ENCODE measurements at regions not wholly inside any gene's neighbourhood (a gene's known extent, or its start where the extent isn't known, plus 50 kb on each side); places are given as distances from the start of the nearest gene placed in this dataset.
"Not testable (repeated sequence)": the region's sequence is repeated elsewhere in the genome, so short reads cannot be mapped to it uniquely, and the experiment has no call there.

- POLR2A ChIA-PET, result no interaction called here
- TF ChIP-seq EZH2phosphoT487 (IDR thresholded peaks at IDR 0.05; ENCODE audit: borderline replicate concordance, low read depth, low read length) (no peak), CTCF (conservative IDR thresholded peaks at IDR 0.05; ENCODE audit: low read length) (no peak)
- BruUV-seq (replicated peaks), result no TSS peak
Observed at GRCh38 chr13:31399690-31400089, 199.9 kb downstream of the B3GLCT start.

GRCh38 chr13:31403711-31404110 lies 203.9 kb downstream of the B3GLCT start:
- H3K4me1 ChIP-seq (ENCODE audit: insufficient read depth, low read length, poor library complexity, severe bottlenecking); BruUV-seq (replicated peaks); H3K4me2 ChIP-seq (ENCODE audit: low read length); intact Hi-C loops (cut with micrococcal nuclease; ENCODE audit: unreplicated experiment); DNase-seq (ENCODE audit: low spot score); H3K27ac ChIP-seq (ENCODE audit: low read depth, low read length, poor library complexity, severe bottlenecking); H4K20me1 ChIP-seq (ENCODE audit: insufficient read depth, low read length); H3K79me2 ChIP-seq (ENCODE audit: insufficient read depth, low read depth, low read length); H3K36me3 ChIP-seq (ENCODE audit: insufficient read depth, low read length); H2AFZ ChIP-seq (ENCODE audit: low read length); H3K9me2 ChIP-seq (ENCODE audit: insufficient read depth, low read length); H3K4me3 ChIP-seq (ENCODE audit: low read depth, low read length, poor library complexity, severe bottlenecking); CTCF ChIA-PET (ENCODE audit: unreplicated experiment): not testable (repeated sequence)
- H3K9me3 ChIP-seq (ENCODE audit: low read length), result peaks cover 27% of the 10 kb centered on the region; the same call in 1 of the 2 replicates
- POLR2A ChIA-PET, result interaction anchor here (0.6 kb wide), 1 partner anchor 1510 kb away, joined by 4 read pairs; no protein-coding TSS in a partner anchor

More at GRCh38 chr13:31399690-31400089, 199.9 kb downstream of the B3GLCT start:
- Histone ChIP-seq H3K79me2 (ENCODE audit: insufficient read depth, low read depth, low read length) (no peaks in the 10 kb centered on the region), H4K20me1 (ENCODE audit: insufficient read depth, low read length) (no peaks in the 10 kb centered on the region), H3K4me1 (ENCODE audit: insufficient read depth, low read length, poor library complexity, severe bottlenecking) (no peaks in the 10 kb centered on the region), H3K4me2 (ENCODE audit: low read length) (no peak overlapping the region), H3K27ac (ENCODE audit: low read depth, low read length, poor library complexity, severe bottlenecking) (no peak overlapping the region), H3K36me3 (ENCODE audit: insufficient read depth, low read length) (no peaks in the 10 kb centered on the region; the same call in 1 of the 2 replicates), H3K9me2 (ENCODE audit: insufficient read depth, low read length) (no peaks in the 10 kb centered on the region), H3K9me3 (ENCODE audit: low read length) (peaks cover 34% of the 10 kb centered on the region; the same call in 1 of the 2 replicates), H2AFZ (ENCODE audit: low read length) (no peak overlapping the region), H3K4me3 (ENCODE audit: low read depth, low read length, poor library complexity, severe bottlenecking) (no peak overlapping the region)
- intact Hi-C loops (cut with micrococcal nuclease; ENCODE audit: unreplicated experiment), result no loop called here
- CTCF ChIA-PET (ENCODE audit: unreplicated experiment), result no interaction called here
- DNase-seq (ENCODE audit: low spot score), result no peak

GRCh38 chr13:31408927-31409326 lies 209.2 kb downstream of the B3GLCT start:
- no peak for DNase-seq (ENCODE audit: low spot score)
- peak overlapping the region; percentile 83; the same call in 1 of the 2 replicates for H2AFZ ChIP-seq (ENCODE audit: low read length)
- H3K4me1 ChIP-seq (ENCODE audit: insufficient read depth, low read length, poor library complexity, severe bottlenecking), result peaks cover 10% of the 10 kb centered on the region
- no peaks in the 10 kb centered on the region for H3K79me2 ChIP-seq (ENCODE audit: insufficient read depth, low read depth, low read length)
- intact Hi-C loops (cut with micrococcal nuclease; ENCODE audit: unreplicated experiment), result loop anchor here (1.0 to 2.0 kb wide), 2 partner anchors 88 to 173 kb away; no protein-coding TSS in a partner anchor
- POLR2A ChIA-PET, result interaction anchor here (0.6 to 2.7 kb wide), 6 partner anchors 12 to 173 kb away, joined by 3 to 10 read pairs (median 4); no protein-coding TSS in a partner anchor
- no peak overlapping the region for H3K27ac ChIP-seq (ENCODE audit: low read depth, low read length, poor library complexity, severe bottlenecking)
- no peak overlapping the region for H3K4me3 ChIP-seq (ENCODE audit: low read depth, low read length, poor library complexity, severe bottlenecking)
- no peaks in the 10 kb centered on the region for H3K9me3 ChIP-seq (ENCODE audit: low read length)
- no peak overlapping the region for H3K4me2 ChIP-seq (ENCODE audit: low read length)
- no peaks in the 10 kb centered on the region for H3K36me3 ChIP-seq (ENCODE audit: insufficient read depth, low read length)
- CTCF ChIA-PET (ENCODE audit: unreplicated experiment), result interaction anchor here (0.9 to 1.6 kb wide), 3 partner anchors 16 to 36 kb away, joined by 3 to 9 read pairs (median 3); no protein-coding TSS in a partner anchor
- H4K20me1 ChIP-seq (ENCODE audit: insufficient read depth, low read length), result no peaks in the 10 kb centered on the region
- TF ChIP-seq CTCF (conservative IDR thresholded peaks at IDR 0.05; ENCODE audit: low read length) (no peak), EZH2phosphoT487 (IDR thresholded peaks at IDR 0.05; ENCODE audit: borderline replicate concordance, low read depth, low read length) (no peak)
- no TSS peak for BruUV-seq (replicated peaks)
- H3K9me2 ChIP-seq (ENCODE audit: insufficient read depth, low read length), result no peaks in the 10 kb centered on the region
